GM12892 (cell line): ENCODE measurements at regions not wholly inside any gene's neighbourhood (a gene's known extent, or its start where the extent isn't known, plus 50 kb on each side); places are given as distances from the start of the nearest gene placed in this dataset.

Experiments used
- DNase-seq: peaks from one replicate; pipeline ENCODE4 v3.0.0; 2011; ENCODE audit not compliant: insufficient read length
- FAIRE-seq: peaks from 2 replicates; lab custom pipeline; 2011; peaks lifted over from hg19 to GRCh38; lab: Jason Lieb, UNC
- POLR2A ChIP-seq: IDR thresholded peaks from 2 replicates; pipeline ENCODE4 v1.6.1; 2011; ENCODE audit warnings: low read depth, low read length, control low read depth
- POLR2AphosphoS5 ChIP-seq: IDR thresholded peaks from 2 replicates; pipeline ENCODE4 v1.6.1; 2011; ENCODE audit warnings: low read depth, low read length, control low read depth
- TAF1 ChIP-seq: IDR thresholded peaks from 2 replicates; pipeline ENCODE4 v1.6.1; 2011; ENCODE audit warnings: low read depth, mild to moderate bottlenecking, control low read depth, low read length, borderline replicate concordance

DNA sequence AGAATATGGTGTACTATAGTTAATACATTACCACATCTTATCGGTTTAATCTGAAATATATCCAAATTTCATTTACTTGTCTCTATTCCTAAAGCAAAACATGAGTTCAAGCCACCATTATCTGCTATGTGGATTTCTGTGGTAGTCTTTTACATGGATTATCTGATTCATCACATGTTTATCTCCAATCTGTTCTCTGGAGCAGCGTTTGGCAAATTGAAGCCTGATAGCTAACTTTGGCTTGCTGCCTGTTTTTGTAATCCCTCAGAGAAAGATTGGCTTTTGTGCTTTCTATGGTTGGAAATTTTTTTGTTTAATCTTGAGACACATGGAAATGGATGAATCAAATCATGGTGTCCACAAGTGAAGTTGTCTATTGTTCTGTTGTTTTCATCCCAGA lies 274.3 kb downstream of the JRKL start:
- TF ChIP-seq TAF1 (no peak), POLR2A (no peak), POLR2AphosphoS5 (no peak)
- FAIRE-seq (no peak), DNase-seq (no peak)

DNA sequence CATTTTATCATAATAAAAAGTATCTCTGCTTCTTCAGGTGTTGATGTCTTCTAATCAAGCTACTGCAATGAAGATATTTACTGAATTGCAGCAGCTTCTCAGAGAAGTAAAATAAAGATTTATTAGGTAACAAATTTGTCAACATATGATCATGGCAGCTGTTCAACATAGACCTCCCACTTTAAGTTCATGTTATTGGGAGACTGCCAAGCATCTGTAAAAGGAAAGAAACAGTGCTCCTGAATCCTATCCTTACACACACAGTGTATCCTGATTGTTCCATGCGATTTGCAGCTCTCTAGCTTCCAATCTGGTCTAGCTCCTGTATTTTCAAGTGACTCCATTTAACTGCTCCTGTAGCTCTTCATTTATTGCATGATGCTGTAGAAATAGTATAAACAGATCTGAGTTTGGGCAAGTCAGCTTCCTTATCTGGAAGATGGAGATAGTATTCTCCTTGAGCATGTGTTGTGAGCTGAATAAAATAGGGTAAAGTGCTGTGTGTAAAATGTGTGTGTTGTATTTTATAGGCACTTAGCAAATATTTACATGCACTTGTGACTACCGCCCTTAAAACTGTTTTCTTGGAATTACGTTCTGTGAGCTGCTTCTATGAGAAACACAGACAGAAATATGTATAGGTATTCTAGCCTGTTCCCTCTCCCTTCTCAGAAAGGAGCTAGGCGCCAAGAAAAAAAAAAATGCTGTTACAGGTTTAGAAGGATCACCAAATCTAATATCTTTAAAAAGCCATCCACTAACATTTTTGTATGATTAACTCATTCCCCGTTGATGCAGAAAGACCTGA lies 290.6 kb downstream of the JRKL start:
- TF ChIP-seq POLR2AphosphoS5 (no peak), POLR2A (no peak), TAF1 (no peak)
- DNase-seq (no peak), FAIRE-seq (no peak)

DNA sequence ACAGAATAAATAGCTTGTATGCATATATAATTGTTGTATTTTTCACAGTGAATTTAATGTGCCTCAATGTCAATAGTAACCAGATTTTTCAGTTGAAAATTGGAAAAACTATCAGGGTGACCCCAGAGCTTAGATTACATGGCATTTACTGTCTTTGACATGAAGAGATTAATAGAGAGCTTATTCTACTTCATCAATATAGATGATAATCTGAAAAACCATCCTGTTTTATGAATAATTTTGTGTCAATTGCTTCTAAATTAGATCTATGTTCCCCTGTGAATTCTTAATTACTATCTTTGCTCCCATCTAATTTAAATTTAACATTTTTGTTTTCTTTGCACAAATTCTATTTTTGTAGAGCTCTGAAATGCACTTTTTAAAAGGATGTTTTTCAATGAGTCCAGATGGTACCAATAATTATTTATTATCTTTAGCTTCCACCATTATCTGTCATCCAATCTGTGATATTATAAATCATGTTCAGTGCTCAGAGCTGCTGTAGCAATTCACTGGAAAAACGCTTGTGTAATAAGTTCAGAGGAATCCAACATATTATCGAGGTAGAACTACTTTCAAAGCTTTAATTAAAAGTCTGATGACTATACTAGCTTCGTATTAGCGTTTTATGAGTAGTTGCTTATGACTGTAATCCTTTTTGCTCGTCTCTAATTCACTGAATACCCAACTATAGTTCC lies 291.4 kb downstream of the JRKL start:
- TF ChIP-seq POLR2A (no peak), TAF1 (no peak), POLR2AphosphoS5 (no peak)
- no peak for FAIRE-seq

DNA sequence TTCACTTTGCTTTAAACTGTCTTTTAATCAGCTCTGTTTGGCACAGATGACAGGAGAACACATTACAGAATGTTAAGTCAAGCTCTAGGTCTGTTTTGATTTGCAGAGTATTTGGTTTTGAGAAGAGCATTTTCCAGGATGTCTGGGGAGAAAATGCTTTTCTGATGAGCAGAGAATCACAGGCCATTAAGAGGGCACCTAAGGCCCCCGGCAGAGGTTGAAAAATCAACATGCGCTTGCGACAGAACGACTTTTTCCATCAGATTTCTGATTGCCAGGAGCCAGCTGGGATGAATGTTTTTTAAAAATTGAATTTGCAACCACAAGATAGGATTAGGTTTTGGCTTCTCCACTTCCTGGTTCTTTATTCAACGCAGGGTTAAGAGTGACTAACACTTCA lies 304.5 kb downstream of the JRKL start:
- DNase-seq: no peak
- TF ChIP-seq TAF1: no peak
- no peak for TF ChIP-seq POLR2A
- no peak for TF ChIP-seq POLR2AphosphoS5

More for the DNA sequence above, 291.4 kb downstream of the JRKL start:
- no peak for DNase-seq

DNA sequence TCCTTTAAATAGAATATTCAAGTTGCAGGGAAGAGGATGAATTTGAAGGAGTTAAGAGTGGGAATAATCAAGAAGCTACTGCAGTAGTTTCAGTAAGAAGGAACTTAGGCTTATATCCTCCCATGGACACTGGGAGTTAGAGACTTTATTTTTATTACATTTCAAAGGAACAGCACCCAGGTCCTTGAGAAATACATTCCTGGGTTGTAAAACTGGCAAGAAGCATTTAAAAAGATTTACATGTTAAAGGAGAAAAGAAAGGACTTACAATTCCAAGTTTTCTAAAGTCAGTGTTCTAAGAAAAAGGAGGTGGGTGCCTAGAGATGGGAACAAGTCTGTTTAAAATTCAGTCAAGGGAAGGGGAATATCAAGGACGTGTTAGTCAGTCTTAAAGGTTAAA lies 306.9 kb downstream of the JRKL start:
- DNase-seq (no peak), FAIRE-seq (no peak)
- TF ChIP-seq POLR2A (no peak), POLR2AphosphoS5 (no peak), TAF1 (no peak)

More for the DNA sequence above, 304.5 kb downstream of the JRKL start:
- no peak for FAIRE-seq

DNA sequence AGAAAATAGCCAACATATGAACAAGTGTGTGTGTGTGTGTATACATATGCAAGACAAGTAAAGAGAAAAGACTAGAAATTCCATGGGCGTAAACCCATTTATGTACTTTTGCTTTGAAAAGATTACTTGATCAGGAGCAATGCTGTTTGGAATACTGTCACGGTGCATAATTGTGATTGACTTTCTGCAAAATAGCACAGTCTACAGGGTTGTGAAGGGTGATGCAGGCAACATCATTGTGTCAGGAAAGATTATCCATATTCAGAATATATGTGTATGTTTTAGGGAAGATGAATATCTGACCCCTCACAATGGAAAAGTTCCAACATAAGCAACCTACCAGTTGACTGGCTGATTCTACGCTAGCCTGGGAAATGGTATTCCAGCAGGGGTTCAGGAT lies 307.7 kb downstream of the JRKL start:
- DNase-seq: no peak
- TF ChIP-seq POLR2AphosphoS5 (no peak), TAF1 (no peak), POLR2A (no peak)
- no peak for FAIRE-seq

DNA sequence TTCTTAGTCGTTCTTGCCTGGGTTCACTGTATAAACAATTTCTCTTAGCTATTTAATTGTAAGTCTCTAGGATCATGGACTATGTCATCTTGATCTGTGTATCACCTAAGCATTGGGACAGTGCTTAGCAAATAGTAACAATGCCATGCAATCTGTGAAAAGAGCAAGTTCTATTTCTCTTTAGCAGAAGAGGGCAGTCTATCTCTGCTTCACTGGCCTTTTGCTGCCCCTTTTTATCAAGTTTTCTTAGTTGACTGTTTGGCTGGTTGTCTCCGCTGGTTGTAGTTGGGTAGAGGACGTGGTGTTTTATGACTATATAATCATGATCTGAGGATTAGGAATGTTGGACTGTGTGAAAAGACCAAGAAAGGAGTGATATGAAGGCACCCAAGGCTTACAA lies 315.0 kb downstream of the JRKL start:
- FAIRE-seq (no peak), DNase-seq (no peak)

DNA sequence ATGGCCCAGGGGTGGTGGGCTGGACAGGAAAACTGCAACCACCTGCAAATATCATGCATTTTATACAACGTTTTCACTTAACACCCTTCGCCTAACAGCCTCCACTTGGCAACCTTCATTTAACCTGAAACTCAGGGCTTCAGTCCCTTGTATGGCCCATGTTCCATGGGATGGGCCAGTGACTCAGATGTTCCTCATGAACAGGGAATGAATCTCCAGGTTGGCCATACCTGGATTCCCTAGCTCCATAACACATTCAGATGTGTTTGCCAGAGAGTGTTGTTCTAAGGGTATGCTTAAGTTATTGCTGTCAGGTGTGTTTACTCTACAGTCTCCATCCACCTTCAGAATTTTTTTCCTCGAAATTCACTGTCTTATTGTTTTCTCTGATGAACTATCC lies 316.9 kb downstream of the JRKL start:
- DNase-seq (no peak), FAIRE-seq (no peak)
- no peak for TF ChIP-seq POLR2AphosphoS5
- no peak for TF ChIP-seq POLR2A
- no peak for TF ChIP-seq TAF1

More for the DNA sequence above, 315.0 kb downstream of the JRKL start:
- TF ChIP-seq POLR2AphosphoS5: no peak
- no peak for TF ChIP-seq TAF1
- no peak for TF ChIP-seq POLR2A

DNA sequence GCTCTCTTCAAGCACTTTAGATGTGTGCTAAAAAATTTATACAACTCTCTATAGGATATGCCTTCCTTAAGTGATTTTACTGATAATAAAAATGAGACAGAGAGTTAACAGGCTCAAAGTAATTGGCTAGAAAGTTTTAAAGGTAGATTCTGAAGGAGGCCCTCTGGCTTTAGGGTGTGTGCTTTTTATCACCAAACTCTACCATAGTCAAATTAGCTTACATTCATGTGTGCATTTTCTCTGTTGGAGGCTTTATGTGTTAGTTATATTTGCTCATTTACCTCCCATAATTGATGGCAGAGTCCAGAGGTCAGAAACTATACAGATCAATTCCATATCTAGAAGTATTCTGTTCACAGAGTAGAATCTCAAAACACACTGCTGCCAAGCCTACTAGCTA lies 317.5 kb downstream of the JRKL start:
- DNase-seq: no peak
- FAIRE-seq: no peak
- no peak for TF ChIP-seq TAF1

DNA sequence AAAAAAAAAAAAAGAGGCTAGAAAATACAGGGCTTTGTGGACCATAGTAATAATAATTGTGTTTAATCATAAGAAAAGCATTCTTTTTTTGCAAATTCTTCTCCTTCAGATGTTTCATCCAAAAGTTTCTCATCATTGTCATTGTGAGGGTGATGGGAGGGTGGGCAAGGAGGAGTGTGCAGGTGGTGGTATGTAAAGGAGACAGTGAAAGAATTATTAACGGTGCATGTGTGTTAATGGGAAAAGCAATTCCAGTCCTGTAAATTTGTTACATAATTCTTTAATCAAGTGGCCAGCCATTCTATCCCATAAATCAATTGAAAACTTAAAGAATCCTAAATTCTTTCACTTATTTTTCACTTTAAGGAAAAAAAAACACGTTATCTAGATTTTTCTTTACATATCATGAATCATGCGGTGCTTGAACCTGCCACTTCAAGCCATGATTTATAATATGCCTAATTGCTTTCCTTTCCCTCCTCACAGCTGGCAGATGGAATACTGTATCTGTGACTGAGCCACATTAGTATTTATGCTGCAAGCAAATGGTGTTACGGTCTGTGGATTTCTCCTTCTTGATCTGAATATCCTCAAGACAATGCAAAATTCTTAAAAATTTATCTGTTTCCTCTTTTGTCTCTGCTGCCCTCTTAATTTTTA lies 318.5 kb downstream of the JRKL start:
- no peak for DNase-seq
- no peak for FAIRE-seq
- TF ChIP-seq POLR2A (no peak), TAF1 (no peak), POLR2AphosphoS5 (no peak)

DNA sequence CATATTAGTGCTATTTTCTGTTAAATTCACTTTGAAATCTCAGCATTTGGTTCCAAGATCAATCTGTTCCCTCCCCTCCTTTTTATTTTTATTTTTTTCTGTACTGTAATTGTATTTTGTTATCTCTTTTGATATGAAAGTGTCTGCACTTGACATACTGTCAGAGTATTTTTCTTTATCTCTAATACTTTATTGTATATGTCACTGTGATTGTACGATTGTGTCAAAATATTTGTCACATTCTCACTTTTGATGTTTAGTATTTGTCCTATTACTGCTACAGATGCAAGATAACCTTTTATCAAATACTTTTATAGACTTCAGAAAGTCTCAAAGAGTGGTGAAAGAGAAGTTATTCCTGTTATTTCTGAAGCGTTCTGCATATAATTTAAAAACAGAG lies 323.5 kb downstream of the JRKL start:
- TF ChIP-seq POLR2AphosphoS5: no peak
- TF ChIP-seq TAF1: no peak
- no peak for TF ChIP-seq POLR2A
- no peak for FAIRE-seq
- DNase-seq: no peak
